ENCODE measurements at regions not wholly inside any gene's neighbourhood (a gene's known extent, or its start where the extent isn't known, plus 50 kb on each side); places are given as distances from the start of the nearest gene placed in this dataset.

DNA sequence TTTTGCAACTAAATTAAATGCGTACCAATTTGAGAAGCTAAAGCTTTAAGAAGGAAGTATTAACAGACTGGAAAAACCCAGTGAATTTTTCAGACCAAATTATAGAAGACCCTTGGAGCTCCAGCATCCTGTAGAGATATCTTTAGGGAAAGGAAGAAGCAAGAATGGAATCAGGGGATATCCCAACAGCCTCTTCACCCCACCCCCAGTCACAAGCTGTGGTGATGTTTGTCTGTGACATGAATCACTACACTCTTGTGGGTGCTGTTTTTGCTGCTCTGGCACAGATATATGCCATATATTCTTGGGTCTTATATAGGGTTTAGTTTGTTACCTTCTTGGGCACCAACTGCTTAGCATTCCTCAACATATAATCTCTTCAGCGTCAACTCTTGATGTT, 78.5 kb upstream of the BCL6 start:
- DNase-seq: no peak

DNA sequence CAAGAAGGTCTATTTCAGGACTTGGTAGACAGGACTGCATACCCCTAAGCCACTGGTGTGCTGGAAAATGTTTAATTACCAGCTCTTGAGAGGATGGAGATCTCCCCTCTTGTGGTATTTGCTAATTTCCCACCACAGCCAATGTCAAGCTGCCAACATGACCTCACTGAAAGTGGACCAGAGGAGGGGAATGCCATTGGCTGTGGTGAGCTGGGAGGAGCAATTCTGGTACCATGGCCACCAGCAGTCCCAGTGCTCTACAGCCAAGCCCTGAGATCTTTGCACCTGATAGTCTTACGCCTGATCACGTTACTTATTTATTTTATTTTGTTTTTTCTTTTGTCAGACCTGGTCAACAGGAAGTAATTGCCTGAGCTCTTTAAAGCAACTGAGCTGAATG, 82.5 kb upstream of the BCL6 start:
- no peak for DNase-seq

DNA sequence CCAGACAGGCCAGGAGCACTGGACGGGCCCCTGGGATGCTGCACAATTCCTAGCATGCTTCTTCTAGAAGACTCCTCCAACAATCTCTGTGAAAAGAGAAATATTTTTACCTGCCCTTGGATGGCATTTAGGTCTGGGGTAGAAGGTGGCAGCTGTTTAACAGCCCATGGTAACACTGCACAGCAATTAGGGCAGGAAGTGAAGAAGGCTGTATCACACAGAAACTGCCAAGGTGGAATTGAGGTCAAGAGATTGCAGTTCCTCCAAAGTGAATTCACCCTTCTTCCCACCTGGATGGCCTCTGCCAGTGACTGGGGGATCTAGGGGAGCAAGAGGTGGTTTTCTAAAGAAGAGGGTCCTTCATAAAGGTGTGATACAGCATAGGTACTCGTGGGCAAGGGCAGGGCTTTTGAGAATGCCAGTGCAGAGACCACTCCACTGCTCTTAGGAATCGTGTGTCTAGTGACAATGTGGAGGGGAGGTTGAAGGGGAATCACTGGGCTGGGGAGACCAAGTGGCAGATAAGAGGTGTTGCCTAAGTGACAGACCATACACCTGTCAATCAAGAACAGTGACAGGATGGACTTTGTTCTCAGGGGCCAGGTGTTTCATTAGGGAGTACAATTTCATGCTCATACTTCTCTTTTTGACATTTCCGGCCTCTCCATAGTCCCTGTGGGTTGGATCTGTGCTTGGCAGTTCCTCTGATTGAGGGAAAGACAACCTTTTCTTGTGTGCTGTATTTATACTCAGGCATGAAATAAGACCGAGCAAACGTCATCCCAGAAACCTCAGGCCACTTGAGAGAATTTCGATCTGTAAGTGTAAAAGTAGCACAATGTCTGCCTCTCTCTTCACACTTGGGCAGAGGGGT, 83.5 kb upstream of the BCL6 start:
- DNase-seq: no peak

DNA sequence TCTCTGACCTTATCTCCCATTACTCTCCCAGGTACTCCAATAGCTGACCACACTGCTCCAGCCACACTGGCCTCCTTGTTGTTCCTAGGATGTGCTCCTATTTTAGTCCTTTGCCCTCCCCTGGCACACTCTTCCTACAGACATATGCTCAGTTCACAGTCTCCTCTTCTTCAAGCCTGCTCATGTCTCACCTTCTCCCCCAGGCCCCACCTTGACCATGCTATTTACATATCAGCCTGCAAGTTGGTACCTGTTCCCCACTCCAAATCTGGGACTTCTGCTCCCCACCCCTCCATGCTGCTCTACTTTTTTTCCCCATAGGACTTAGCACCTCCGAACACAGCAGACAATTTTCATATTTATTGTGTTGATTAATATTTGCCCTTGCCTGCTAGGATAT, 84.9 kb upstream of the BCL6 start:
- no peak for DNase-seq

DNA sequence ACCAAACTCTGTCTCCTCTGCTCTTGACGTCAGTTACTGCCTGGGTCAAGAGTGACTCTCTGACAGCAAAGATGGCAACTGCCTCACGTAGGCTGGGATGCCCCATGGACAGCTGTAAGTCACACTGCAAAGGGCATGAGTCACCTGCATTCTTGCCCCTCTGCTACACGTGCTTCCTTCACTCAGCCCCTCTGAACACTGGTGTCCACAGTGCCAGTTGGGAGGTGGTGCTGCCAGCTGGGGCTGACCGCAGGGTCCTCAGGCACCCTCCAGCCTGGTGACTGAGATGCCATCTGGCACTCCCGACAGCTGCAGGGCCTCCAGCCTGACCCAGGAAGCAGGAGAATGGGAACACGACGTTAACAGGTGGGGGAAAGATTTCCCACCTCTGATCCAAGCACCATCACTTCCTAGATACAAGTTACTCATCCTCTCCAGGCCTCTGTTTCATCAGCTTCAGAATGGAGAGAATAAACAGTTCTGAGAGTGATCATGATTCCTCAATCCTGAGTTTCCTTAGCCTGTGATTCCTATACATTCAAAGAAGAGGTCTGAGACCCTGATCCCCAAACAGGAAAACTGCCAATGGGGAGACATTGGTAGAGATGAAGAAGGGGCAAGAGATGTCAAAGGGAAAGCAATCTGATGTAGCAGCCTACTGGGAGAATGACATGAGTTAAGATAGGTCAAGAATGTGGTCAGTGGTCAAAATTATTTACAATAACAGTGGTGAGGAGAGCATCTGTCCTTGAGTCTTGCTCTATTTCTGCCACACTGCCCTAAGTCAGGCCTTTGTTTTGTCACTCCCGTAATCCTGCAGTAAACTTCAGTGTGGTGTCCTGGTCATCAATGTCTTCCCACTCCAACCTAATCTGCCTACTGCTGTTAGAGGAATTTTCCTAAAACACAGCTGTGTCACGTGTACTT, 86.1 kb upstream of the BCL6 start:
- DNase-seq: no peak

DNA sequence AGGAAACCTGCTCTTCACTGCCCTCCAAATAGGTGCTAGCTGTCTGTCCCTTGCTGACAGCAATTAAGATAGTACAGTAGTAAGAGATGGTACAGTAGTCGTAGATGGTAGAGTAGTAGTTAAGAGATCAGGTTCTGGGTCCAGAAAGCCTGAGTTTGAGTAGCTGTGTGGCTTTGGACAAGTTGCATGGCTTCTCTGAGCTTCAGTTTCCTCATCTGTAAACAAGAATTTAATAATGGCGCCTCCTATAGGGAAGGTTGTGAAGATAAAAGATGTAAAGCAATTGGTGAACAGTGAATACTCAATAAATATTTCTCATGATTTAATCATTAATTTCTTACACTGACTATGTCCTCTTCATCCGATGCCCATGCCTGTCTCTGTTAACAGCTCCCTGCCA, 86.9 kb upstream of the BCL6 start:
- no peak for DNase-seq

DNA sequence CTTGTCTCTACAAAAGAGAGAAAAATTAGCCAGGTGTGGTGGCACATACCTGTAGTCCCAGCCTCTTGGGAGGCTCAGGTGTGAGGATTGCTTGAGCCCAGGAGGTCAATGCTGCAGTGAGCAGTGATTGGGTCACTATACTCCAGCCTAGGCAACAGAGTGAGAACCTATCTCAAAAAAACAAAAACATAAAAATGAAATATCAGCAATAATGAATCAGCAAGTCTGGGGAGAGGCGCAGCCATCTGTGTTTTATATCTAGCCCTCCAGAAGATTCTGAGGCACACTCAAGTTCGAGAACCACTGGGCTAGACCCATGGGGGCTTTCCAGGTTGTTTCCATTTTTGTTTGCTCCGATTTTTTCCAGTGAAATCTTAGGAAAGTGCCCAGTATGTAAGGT, 88.1 kb upstream of the BCL6 start:
- DNase-seq: no peak

DNA sequence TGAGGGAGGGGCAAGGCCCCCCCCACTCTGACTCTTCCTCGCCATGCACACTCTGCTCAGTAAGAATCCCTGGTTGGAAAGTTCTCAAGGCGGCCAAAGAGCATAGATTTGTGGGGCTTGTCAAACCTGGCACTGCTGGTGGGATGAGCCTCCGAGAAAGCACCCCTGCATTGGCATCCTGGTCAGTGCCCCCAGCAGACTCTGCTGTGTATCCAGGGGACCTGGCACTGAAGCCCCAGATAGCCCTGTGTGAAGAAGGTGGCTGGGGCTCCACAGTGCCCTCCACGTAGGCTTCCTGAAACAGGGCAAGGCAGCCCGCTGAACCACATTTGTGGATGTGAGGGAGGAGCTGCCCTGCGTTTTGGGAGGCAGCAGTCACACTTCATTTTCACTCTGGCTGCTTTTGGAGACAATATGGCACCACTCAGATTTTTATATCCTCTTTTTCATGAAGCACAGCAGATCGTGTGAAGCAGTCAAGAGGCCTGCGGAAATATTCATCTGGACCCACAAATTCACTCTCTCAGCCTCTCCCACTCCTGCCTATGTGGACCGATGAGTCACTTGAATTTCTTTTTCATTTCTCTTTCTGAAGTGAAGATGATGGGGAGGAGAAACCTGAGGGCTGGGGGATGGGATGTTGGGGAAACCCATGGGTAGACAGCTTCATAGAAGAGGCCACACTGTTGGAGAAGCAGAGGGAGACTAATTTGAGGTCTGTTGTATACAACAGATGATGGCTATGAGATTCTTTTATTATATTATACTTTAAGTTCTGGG, 88.7 kb upstream of the BCL6 start:
- DNase-seq: no peak

DNA sequence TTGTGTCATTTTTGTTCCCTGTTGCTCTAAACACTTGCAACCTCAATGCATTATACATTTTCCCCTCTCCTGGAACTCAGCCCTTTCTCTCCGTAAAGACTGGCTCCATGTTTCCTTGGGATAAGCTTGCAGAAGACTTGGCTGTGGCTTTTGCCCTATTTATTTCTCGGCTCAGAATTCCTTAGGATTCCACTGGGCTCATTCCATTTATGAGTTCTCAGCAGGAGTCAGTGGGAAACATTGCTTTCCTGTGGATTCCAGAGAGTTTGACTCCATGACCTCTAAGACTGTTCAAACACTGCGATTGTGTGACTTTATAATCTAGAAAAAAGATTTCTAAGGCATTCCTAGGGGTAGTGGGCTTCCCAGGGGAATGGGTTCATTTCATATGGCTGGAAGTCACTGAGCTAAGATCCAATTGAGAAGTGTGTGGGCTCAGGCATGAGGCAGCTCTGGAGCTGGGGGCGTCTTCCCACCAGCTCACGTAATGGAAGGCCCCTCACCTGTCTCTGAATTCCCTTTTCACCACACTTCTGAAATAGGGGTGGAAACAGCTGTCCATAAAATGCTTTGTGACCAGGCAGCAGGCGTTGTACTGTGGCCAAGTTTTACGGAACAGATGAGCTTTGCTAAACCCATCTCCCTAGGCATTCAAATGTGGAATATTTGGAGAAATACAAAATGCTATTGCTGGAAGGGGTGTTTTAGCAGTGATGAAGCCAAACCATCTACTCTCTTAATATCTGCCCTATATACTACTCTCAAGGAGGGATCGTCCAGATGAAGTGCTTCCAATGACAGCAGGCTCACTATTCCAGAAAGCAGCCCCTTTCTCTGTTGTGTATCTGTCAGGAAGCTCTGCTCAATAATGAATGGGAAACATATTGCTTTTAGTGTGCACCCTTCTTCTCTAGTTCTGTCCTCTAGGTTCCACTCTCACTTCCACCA, 91.8 kb upstream of the BCL6 start:
- DNase-seq: no peak

DNA sequence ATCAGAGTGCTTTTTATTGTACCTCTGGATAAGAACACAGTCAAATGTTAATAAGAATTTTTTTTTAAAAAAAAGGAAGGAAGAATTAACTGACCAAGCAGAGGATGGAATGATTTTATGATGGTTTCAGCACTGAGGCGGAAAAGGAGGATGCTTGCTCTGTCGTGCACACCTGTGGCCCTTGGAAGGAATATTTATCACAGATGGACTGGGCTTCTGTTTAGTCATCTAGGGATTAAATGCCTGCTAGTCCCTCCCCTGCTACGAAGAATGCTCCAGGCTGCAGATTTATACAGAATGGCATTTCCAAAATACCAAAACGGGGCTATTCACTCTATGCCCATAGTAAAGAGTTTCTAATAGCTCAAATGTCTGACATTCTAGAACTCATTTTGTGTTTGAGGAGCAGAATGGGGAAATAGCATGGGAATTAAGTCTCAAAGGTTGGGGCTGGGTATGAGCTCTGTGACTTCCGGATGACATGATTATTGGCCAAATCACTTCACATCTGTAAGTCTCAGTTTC, 92.8 kb upstream of the BCL6 start:
- no peak for DNase-seq

DNA sequence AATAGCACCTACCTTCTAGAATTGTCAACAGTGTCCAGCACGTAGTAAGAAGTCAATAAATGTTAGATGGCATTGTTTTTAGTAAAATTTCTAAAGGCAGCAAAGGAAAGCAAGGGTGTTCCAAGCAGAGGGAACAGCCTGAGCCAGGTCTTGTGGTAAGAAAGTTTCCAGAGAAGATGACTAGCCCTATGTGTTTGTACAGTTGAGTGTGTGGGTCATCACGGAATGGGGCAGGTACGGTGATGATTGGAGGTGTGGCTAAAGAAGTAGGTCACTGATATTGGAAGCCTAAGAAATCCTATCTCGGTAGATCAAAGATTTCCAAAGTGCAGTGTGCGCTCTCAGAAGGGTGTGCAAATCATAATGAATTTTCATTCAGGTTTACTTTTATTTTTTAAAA, 94.2 kb upstream of the BCL6 start:
- no peak for DNase-seq

DNA sequence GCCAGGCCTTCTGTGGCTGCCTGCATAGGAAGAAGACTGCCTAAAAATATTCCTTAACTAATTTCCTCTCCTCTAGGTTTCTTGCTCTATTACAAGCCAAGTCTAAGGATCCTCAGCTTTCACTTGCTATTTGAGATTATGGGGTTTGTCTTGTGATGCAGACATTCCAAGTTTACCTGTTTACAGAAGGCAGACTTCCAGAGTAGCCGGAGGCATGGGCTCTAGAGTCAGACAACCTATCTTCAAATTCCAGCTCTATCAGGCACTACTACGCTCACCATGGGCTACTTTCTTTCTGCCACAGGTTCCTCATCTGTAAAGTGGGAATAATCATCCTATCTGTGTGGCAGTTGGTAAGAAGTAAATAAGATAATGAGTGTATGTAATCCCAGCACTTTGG, 95.6 kb upstream of the BCL6 start:
- DNase-seq: no peak

DNA sequence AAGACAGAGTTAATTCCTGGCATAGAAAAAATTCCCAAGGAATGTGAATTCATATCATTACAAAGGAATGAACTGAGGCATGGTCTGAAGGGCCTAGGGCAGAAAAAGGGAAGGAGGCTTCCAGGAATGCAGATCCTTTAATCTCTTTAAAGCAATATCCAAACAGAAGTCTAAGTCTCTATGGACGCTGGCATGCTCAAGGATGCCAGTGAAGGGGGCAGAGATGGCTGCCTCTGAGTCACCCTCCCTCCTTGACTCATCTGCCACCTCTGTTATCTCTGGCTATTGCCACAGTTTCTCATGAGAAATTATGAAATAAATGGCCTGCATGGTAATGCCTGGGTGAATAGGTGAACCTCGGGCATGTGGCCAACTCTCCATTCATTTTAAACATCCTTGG, 96.3 kb upstream of the BCL6 start:
- DNase-seq: no peak

DNA sequence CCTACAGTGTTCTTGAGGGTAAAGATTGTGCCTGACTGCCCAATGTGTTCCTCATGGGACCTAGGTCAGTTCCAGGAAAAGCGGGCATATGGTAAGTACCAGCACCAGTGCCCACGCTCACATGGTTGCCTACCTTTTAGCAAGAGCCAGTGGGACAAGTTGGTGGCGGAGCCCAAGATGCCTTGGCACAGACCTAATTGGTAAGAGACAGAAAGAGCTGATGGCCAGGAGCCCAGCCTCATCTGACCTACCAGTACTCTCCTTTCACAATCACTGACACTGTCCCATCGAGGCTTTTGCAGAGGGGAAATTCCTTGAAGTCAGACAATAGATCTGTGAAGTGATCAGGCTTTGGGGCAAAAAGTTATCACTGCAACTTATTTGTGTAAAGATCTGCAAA, 98.4 kb upstream of the BCL6 start:
- no peak for DNase-seq

DNA sequence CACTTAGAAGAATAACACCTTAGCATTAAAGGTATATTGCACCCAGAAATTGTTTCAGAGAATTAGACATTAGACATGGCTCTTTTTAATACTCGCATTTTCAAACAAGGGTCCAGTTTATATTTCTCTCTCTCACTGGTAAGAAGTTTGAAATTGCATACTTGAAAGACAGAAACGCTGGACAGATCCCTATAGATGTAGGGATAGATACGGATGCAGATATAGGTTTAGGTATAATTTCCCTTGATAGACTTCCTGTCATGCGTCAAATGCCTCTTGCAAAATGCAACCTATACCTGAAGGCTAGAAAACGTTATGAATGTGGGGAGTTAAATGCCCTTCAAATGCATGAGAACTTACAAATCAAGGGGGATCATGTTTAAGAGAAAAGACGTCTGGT, 99.4 kb upstream of the BCL6 start:
- no peak for DNase-seq

DNA sequence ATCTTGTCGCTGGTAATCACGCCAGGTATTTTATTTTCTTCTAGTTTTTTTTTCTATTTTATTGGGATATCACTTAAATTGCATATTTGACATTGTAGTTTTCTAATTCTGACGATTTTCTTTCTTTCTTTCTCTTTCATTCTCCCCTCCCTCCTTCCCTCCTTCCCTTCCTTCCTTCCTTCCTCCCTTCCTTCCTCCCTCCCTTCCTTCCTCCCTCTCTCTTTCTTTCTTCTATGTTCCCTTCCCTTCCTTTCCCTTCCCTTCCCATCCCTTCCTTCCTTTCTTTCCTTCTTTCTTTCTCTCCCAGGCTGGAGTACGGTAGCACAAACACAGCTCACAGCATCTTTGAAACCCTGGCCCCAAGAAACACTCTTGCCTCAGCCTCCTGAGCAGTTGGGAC, 100.6 kb upstream of the BCL6 start:
- no peak for DNase-seq

DNA sequence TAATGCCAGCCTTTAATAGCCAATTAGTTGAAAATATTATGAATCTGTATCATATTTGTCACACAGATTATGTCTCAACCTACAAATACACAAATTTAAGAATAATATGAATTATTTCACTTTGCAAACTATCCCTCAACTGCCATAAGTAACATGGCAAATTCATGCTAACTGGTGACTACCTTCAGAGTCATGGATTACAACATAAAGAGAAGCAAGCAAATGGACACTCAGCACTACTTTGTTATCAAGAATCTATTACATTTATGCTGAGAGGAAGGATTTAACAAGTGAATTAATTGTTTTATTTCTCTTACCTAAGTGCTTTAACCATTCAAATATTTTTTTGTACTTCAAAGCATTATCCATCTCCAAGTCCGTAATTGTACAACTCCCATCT, 103.1 kb upstream of the BCL6 start:
- DNase-seq: no peak

DNA sequence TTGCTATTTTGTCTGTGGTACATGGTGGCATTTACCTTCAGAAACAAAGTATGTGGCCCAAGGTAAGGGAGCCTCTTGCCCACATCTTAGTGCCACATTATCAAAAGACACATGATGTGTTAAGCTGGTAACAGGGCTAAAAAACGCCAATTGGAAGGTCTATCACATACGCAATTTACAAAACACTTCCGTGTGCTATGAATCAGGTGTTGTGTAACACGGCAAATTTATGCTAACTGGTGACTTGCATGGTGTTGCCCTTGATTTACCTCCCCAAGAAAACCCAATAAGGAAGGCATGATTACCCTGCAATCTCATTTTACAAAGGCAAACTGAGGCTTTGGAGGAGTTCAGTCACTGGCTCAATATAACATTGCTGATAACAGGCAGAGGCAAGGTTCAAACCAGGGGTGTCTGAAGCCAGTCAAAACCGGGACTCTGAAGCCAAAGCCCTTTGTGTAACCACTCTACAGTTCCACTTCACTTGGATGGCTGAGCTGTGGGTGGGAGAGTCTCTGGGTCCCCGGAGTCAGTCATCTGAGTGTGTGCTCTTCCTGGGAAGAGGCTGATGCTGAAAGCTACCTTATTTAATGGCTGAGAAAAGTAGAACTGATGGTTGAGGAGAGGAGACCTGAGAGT, 103.9 kb upstream of the BCL6 start:
- DNase-seq: no peak

DNA sequence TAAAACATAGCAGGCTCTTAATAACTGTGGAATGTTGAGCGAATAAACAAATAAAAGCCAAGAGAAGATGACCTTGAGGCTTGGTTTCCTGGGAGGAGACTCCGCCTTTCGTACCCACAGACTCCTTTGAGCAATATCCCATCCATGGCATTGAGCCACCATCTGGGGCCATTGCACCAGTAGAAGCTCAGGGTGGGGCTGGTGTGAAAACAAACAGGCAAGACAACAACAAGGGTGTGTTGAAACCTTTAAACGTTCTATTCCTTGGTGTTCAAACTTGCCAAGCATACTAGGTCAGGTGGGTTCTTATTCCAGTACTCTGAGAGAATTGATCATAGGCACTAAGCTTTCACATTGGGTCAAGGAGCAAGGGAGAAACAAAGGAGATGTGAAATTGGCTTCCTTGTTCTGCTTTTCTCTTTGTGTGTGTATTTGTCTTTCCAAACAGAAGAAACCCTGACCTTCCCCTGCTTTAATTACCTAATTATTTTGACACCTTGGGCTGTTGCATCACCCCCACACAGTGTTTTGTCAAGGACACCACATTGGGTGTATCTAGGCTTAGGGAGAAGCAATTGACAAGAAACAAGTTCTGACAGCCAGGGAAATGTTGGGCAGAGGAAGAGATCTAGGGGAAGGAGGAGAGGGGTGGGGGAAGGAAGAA, 105.1 kb upstream of the BCL6 start:
- DNase-seq: no peak

DNA sequence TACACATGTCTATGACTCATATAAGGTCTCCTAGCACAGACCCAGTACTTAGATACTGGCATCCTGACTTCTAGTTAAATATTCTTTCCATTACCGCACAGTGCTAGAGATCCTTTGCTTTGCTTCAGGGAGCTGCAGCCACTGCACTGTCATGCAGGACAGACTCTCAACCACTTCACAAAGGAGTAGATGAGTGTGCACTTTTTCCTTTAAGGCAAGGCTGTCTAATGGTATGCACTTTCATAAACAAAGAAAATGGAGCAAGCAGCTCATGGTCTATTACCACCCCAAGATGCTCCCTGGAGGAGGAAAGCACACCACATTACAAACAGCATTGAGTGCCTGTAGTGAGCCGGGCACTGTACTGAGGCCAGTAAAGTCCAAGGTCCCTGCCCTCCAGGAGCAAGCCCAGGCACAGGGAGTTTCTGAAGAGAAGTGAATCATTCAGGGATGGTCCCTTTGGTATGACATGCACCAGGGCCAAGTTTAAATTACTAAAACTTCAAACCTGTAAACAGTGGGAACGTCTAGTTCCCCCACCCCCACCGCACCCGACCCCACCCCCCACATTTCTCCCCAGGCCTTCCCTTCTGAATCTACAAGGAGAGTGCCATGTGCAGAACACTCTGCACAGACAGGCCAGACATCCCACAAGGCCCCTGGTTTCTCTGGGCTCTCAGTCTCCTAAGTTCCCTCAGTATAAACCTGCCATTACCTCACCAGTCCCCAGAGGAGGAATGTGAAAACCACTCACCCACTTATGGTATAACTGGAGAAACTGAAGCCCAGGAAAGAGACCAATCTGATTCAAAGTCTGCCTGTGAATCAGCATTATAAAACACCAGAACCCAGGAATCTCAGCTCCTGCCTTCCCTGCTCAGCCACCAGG, 107.8 kb upstream of the BCL6 start:
- no peak for DNase-seq

All from stimulated activated CD4-positive, alpha-beta T cell treated with anti-CD3 and anti-CD28 coated beads, Interleukin-4, amount 100 ng/mL, for 4 hours (primary cell).